ENCODE measurements at regions not wholly inside any gene's neighbourhood (a gene's known extent, or its start where the extent isn't known, plus 50 kb on each side); places are given as distances from the start of the nearest gene placed in this dataset.
"Not testable (repeated sequence)": the region's sequence is repeated elsewhere in the genome, so short reads cannot be mapped to it uniquely, and the experiment has no call there.

GRCh38 chr13:38415233-38415632 lies 65.6 kb downstream of the UFM1 start:
- DNase-seq (ENCODE audit: low read depth in 2 of 3, low spot score in 2 of 3) = peak in 2 of 3 donors; percentile 18 to 47

DNA sequence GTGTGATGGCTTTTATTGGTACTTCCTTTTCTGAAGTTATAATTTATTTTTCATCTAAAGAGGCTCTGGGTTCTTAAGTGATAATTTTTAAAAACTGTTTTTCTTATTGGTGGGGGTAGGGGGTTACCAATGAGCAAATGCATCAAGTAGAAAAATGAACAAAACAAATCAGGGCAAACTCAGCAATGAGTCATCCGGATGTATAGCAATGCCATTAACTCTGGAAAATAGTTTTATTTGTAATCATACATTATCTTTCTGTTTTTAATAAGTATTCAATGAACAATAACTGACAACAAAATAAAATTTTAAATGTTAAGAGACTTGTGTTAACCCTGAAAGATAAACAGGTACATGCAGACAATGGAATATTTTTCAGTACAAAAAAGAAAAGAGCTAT lies 67.6 kb downstream of the UFM1 start:
- DNase-seq (ENCODE audit: low read depth in 2 of 3, low spot score in 2 of 3) = no peak

DNA sequence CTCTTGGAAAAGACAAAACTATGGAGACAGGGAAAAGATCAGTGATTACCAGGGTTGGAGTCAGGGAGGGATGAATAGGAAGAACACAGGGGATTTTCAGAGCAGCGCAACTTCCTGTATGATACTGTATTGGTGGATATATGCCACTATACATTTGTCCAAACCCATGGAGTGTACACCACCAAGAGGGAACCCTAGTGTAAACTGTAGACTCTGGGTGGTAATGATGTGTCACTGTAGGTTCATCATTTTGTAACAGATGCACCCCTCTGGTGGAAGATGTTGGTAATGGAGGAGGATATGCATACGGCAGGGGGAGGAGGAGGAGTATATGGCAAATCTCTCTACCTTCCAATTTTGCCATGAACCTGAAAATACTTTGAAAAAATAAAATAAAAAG lies 68.1 kb downstream of the UFM1 start:
- DNase-seq (ENCODE audit: low read depth in 2 of 3, low spot score in 2 of 3) = peak in 2 of 3 donors; percentile 43 to 74

DNA sequence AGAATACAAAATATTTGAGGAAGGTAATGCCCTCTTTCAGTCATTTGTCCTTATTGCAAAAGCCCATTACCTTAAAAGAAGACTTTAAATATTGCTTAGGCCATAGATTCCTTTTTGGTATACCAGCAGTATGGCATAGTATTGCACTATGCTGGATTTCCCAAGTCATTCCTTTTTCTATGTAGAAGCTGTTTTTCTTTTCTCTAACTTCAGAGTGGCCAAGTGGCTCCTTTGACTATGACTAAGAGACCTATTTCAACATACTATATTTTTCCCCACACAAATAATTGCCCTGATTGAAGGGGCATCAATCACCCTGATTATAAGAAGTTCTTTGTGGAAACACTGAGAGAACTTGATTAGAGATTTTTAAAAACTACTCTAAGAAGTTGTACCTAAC lies 68.6 kb downstream of the UFM1 start:
- DNase-seq (ENCODE audit: low read depth in 2 of 3, low spot score in 2 of 3) = no peak

GRCh38 chr13:38419312-38419873 lies 69.7 kb downstream of the UFM1 start:
- no peak for DNase-seq (ENCODE audit: low read depth in 2 of 3, low spot score in 2 of 3)

- DNase-seq (ENCODE audit: low read depth in 2 of 3, low spot score in 2 of 3) = no peak
These were observed 72.2 kb downstream of the UFM1 start for GRCh38 chr13:38421590-38422560.

DNA sequence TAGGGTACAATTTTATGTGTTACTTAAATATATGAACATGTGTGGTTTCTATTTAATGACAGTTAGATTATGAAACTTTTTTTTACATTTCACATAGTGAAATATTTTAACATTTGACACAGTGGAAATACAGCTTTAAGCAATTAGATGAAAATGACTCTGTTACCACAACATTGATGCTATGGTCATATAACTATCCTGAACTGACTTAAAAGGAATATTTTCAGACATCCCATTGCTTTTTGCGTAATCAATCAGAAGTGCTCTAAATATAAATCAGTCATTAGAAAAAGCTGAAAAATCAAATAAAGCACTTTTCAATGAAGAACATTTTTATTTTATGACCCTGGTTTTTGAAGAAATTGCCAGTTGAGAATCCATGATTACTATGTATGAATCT lies 80.3 kb downstream of the UFM1 start:
- DNase-seq (ENCODE audit: low read depth in 2 of 3, low spot score in 2 of 3) = no peak

- no peak for DNase-seq (ENCODE audit: low read depth in 2 of 3, low spot score in 2 of 3)
These were observed 81.1 kb downstream of the UFM1 start for GRCh38 chr13:38430796-38431195.

DNA sequence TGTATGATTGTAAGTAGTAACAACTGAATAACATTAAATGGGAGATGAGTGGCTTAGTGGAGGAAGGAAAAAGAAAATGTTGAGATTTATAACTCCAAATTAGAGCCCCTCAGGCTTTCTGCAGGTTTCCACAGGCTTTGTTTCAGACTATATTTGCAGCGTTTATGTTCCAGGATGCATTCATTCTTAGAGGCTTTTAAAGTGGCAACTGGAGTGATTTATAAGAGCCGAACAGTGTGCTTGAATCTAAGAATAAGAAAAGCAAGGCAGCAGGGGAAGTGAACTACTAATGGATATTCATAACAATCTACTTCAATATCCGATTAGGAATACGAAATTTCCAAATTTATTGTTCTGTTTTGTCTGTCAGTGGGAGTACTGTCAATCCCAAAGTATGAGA lies 91.0 kb downstream of the UFM1 start:
- no peak for DNase-seq (ENCODE audit: low read depth in 2 of 3, low spot score in 2 of 3)

DNA sequence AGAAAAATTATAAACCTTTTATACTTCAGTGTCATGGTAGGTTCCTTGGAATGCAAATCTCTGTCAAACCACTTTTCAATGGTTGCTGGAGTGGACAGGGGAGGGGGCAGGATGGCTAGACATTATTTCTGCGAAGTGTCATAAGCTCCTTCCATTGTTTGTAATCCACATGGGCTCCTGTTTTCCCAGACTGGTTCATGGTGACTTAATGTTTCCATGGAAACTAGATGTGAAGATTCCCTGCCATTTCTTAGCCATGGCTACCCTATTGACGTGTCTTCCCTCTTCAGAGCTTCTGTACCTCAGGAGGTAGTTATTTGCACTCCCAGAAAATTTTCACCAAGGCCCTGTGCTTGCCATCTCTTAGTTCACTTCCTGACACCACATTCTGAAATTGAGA lies 95.3 kb downstream of the UFM1 start:
- DNase-seq (ENCODE audit: low read depth in 2 of 3, low spot score in 2 of 3) = no peak

GRCh38 chr13:38452656-38453055 lies 103.0 kb downstream of the UFM1 start:
- no peak for DNase-seq (ENCODE audit: low read depth in 2 of 3, low spot score in 2 of 3)

DNA sequence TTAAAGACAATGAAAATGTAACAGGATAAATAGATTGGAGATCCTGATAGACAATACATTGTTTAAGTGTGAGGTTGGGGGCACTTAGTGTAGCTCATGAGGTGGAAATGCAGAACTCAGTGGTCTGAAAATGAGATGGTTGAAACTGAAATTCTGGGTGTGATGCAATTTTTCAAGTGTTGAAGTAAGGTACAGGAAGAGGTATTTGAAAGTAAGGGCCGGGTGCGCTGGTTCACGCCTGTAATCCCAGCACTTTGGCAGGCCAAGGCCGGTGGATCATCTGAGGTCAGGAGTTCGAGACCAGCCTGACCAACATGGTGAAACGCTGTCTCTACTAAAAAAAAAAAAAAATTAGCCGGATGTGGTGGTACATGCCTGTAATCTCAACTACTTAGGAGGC lies 113.0 kb downstream of the UFM1 start:
- no peak for DNase-seq (ENCODE audit: low read depth in 2 of 3, low spot score in 2 of 3)

GRCh38 chr13:38463048-38463447 lies 113.4 kb downstream of the UFM1 start:
- no peak for DNase-seq (ENCODE audit: low read depth in 2 of 3, low spot score in 2 of 3)

- not testable (repeated sequence) for DNase-seq (ENCODE audit: low read depth in 2 of 3, low spot score in 2 of 3)
These were observed 122.8 kb downstream of the UFM1 start for GRCh38 chr13:38472411-38472810.

DNA sequence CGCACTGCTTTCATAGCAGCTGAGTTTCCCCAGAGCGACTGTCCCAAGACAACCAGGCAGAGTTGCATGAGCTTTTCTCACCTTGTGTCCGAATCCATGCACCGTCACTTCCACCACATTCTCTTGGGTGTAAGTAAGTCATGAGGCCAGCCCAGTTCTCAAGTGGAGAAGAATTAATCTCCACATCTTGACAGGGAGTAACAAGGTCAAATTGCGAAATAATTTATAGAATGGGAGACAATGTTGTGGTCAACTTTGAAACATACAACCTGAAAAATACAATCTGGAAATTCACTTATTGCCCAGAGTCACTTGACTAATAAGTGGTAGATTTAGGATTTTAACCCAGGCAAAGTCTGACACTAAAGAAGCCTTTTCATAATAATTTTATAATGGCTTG lies 123.7 kb downstream of the UFM1 start:
- no peak for DNase-seq (ENCODE audit: low read depth in 2 of 3, low spot score in 2 of 3)

DNA sequence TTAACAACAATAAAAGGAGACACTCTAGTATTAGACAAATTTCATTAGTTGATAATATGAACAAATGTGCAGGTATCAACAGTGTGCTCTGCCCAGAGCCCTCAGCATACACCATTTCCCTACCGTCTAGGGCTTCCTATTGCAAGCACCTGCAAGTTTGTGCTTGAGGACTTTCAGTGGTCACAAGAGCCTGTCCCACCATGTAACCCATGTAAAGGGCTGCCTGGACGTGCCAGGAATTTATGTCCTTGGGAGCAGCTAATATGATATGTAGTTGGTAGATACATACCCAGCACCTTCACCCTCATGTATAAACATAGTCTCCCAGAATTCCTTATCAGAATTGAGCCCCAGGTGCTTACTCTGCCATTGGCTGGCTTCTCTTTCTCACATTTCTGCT lies 128.0 kb downstream of the UFM1 start:
- no peak for DNase-seq (ENCODE audit: low read depth in 2 of 3, low spot score in 2 of 3)

DNA sequence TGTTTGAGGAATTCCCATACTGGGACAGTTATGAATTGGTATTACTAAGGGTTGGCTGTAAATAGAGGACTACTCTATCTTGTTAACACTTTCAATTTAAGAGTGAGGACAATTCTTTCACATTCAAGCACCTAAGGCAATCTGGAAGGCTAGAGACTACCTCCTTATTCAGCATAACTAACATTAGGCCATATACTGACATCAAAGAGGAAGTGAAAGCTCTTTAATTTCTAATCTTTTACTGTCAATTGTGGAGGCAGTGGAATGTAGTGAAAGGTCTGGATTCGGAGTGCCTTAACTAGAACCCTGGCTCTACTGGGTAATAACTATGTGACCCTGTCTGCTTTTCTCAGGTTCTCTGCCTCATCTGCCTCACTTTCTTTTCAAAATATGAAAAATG lies 134.0 kb downstream of the UFM1 start:
- DNase-seq (ENCODE audit: low read depth in 2 of 3, low spot score in 2 of 3) = no peak

DNA sequence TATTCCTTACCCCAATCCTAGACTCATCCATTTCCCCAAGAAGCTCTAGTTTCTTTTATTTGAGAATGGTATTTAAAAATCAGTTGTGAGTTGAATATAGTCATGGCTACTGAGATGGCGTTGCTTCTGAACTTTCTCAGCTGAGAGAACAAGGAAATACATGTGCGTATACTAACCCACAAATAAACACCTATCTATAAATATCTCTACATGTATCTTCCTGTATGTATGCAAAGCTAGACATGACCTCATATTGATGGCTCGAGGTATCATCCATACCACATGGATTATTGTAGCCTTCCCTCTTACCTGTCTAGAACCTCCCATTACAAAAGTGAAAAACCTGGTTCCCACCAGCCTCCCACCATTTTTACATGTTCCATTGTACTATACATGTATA lies 141.0 kb downstream of the UFM1 start:
- DNase-seq (ENCODE audit: low read depth in 2 of 3, low spot score in 2 of 3) = no peak

DNA sequence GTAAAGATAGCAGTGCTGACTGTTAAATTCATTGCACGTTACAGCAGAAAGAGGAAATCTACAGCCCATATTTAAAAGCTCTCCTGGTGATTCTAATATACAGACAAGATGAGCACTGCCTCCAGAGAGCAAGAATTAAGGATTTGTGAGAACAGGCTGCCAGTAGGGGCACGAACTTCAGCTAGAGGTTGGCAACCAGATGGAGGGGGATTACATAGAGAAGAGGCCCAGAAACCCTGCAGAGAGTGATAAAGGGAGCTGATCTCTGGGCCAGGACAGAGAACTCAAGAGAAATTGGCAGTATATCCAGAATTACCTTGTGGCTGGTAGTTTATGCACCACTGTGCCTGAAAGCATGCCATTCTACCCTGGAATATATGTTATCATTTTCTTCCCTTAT lies 144.8 kb downstream of the UFM1 start:
- DNase-seq (ENCODE audit: low read depth in 2 of 3, low spot score in 2 of 3) = no peak

DNA sequence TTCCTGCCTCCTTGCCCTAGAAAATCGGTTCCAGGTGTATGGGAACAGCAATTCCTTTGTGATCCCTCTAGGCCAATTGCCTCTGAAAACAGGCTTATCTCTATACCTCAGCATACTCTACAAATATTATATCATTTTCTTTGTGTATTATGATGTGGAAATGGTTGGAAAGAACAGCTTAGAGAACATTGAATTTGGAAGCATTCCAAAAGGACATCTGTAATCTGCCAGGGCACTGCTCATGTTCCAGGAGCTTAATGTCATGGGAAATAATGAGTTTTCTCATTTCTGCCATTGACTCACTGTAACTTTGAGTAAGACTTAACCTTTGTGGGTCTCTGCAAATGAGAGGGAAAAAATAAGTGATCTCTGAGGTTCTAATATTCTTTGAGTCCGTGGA lies 147.3 kb downstream of the UFM1 start:
- DNase-seq (ENCODE audit: low read depth in 2 of 3, low spot score in 2 of 3) = no peak

DNA sequence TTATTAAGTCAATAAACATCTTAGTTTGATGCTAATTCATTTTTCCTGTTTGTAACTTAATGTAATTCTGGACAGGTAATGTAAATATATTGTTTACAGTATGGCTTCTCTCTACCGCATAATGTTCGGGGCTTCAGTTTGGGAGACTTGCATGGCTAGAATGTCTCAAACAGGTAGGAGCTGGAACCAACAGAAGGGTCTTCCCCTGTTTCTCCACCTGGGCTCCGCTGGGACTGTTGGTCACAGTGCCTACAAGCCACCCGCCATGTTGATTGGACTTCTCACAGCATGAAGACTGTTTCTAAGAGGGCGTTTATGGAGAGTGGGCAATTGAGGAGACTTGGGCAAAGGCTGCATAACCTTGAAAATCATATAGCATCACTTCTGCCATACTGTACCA lies 148.6 kb downstream of the UFM1 start:
- no peak for DNase-seq (ENCODE audit: low read depth in 2 of 3, low spot score in 2 of 3)

DNA sequence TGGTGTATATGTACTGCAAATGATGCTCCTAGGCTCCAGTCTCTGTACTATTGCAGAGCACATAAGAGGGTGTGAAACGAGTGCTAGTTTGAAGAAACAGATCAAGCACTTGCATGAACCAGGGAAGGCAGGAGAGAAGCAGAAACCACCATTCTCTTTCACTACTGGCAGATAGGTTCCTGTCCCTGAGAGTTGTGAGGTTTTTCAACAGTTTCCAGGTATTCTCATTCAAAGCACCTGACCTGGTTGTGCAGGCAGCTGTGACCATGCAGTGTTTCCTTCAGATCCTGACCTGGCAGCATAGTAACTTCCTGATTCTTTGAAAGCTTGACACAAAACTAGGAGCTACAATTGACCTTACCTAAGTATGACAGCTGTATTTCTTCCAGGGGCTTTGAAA lies 164.9 kb downstream of the UFM1 start:
- DNase-seq (ENCODE audit: low read depth in 2 of 3, low spot score in 2 of 3) = no peak

All from hematopoietic multipotent progenitor cell (in vitro differentiated cells).